ENCODE measurements at regions not wholly inside any gene's neighbourhood (a gene's known extent, or its start where the extent isn't known, plus 50 kb on each side); places are given as distances from the start of the nearest gene placed in this dataset.
A peak's percentile ranks its signal among the peaks of the same experiment; 100 is the strongest.

DNA sequence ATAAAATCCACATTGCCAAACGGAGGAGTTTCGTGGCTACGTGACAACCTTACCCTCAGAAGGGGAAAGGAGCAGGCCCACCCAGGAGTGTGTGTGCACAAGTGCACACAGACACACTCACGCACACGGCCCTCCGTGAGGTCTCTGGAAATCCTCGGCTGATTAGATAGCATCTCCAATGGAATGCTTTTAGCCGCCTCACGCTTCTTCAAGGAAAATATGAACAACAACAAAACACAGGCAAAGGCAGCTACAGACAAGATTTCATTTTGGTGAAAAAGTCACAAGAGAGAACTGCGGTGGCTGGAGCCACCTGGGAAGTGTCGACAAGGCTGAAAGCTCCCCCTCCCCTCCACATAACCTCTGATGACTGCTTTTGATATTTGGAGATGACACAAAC lies 391.8 kb upstream of the MKI67 start:
- no peak overlapping the region for H3K4me2 ChIP-seq (ENCODE audit: insufficient read depth, low read length, poor library complexity, severe bottlenecking)
- no peak overlapping the region for H3K14ac ChIP-seq (ENCODE audit: low read length)
- no peaks in the 10 kb centered on the region for H3K36me3 ChIP-seq (replicated peaks in 1 of 2; ENCODE audit: control insufficient read depth in 2 of 2, insufficient read depth in 2 of 2, low read length in 2 of 2)
- H4K8ac ChIP-seq (ENCODE audit: low read depth, low read length): no peak overlapping the region
- no peak for DNase-seq (ENCODE audit: low spot score)
- H2BK5ac ChIP-seq (ENCODE audit: low read length): no peak overlapping the region
- no CpG with 5 or more reads among the region's 11 CpGs for WGBS, 2 donors (ENCODE audit: extremely low coverage in 2 of 2, insufficient read length in 2 of 2, insufficient replicate concordance in 1 of 2)
- H3K23ac ChIP-seq (ENCODE audit: low read depth, low read length, poor library complexity): no peak overlapping the region
- no peak overlapping the region for H4K91ac ChIP-seq (ENCODE audit: low read depth, low read length, poor library complexity)
- H3K27ac ChIP-seq (replicated peaks; ENCODE audit: low read length): no peak overlapping the region
- H2BK12ac ChIP-seq (ENCODE audit: low read length): no peak overlapping the region
- peaks cover 0 to 2% of the 10 kb centered on the region in 2 donors for H3K4me1 ChIP-seq (ENCODE audit: control insufficient read depth in 2 of 2, insufficient read depth in 1 of 2, low read depth in 1 of 2, low read length in 2 of 2)
- H2BK15ac ChIP-seq (ENCODE audit: low read length): no peak overlapping the region
- no peaks in the 10 kb centered on the region for H3K27me3 ChIP-seq (ENCODE audit: control insufficient read depth in 3 of 3, insufficient read depth in 3 of 3, low read depth in 1 of 3, low read length in 3 of 3)
- H2AFZ ChIP-seq (ENCODE audit: low read length): no peak overlapping the region
- H3K18ac ChIP-seq (ENCODE audit: low read length): no peak overlapping the region
- H3K9me3 ChIP-seq (replicated peaks in 1 of 2; ENCODE audit: control insufficient read depth in 2 of 2, insufficient read depth in 1 of 2, low read depth in 1 of 2, low read length in 2 of 2): peaks cover 0 to 3% of the 10 kb centered on the region in 2 donors
- H2AK5ac ChIP-seq (ENCODE audit: low read depth, low read length): no peak overlapping the region
- H3K9ac ChIP-seq (ENCODE audit: low read depth, low read length, poor library complexity): no peak overlapping the region
- no peaks in the 10 kb centered on the region for H3K79me1 ChIP-seq (ENCODE audit: low read depth, low read length)
- H3K4ac ChIP-seq (ENCODE audit: low read length): no peak overlapping the region
- no peak overlapping the region for H3K4me3 ChIP-seq (ENCODE audit: low read length in 2 of 2)
- no peak overlapping the region for H2BK120ac ChIP-seq (ENCODE audit: low read depth, low read length)

DNA sequence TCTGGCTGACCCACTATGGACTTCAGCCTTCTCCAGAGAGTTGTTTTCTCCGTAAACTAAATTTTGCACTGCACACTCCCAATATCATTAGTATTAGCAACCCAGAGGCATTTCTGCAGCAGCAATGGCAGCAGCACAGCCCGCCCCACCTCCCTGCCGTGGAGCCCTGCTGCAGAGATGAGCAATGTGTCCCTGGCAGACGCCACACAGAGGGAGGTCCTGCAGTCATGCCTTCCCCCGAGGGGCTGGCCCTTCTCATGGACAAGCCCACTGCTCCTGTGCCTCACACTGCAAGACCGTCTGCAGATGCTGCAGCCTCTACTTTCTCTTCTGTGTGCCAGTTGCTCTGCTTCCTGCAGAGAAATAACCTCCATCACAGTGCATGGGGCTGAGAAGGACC lies 393.4 kb upstream of the MKI67 start:
- H3K27me3 ChIP-seq (ENCODE audit: control insufficient read depth in 3 of 3, insufficient read depth in 3 of 3, low read depth in 1 of 3, low read length in 3 of 3): no peaks in the 10 kb centered on the region
- no peak overlapping the region for H4K91ac ChIP-seq (ENCODE audit: low read depth, low read length, poor library complexity)
- H2BK120ac ChIP-seq (ENCODE audit: low read depth, low read length): no peak overlapping the region
- H3K27ac ChIP-seq (replicated peaks; ENCODE audit: low read length): no peak overlapping the region
- H3K18ac ChIP-seq (ENCODE audit: low read length): peak overlapping the region; percentile 36
- H3K4me2 ChIP-seq (ENCODE audit: insufficient read depth, low read length, poor library complexity, severe bottlenecking): no peak overlapping the region
- no peak overlapping the region for H3K4me3 ChIP-seq (ENCODE audit: low read length in 2 of 2)
- peaks cover 0 to 3% of the 10 kb centered on the region in 2 donors for H3K9me3 ChIP-seq (replicated peaks in 1 of 2; ENCODE audit: control insufficient read depth in 2 of 2, insufficient read depth in 1 of 2, low read depth in 1 of 2, low read length in 2 of 2)
- H3K36me3 ChIP-seq (replicated peaks in 1 of 2; ENCODE audit: control insufficient read depth in 2 of 2, insufficient read depth in 2 of 2, low read length in 2 of 2): no peaks in the 10 kb centered on the region
- no peak overlapping the region for H2BK5ac ChIP-seq (ENCODE audit: low read length)
- no peak overlapping the region for H3K4ac ChIP-seq (ENCODE audit: low read length)
- H2BK15ac ChIP-seq (ENCODE audit: low read length): no peak overlapping the region
- H3K14ac ChIP-seq (ENCODE audit: low read length): peak overlapping the region; percentile 65
- H3K23ac ChIP-seq (ENCODE audit: low read depth, low read length, poor library complexity): no peak overlapping the region
- H3K4me1 ChIP-seq (ENCODE audit: control insufficient read depth in 2 of 2, insufficient read depth in 1 of 2, low read depth in 1 of 2, low read length in 2 of 2): peaks cover 0 to 2% of the 10 kb centered on the region in 2 donors
- H3K9ac ChIP-seq (ENCODE audit: low read depth, low read length, poor library complexity): no peak overlapping the region
- H2AFZ ChIP-seq (ENCODE audit: low read length): no peak overlapping the region
- H3K79me1 ChIP-seq (ENCODE audit: low read depth, low read length): no peaks in the 10 kb centered on the region
- H2BK12ac ChIP-seq (ENCODE audit: low read length): no peak overlapping the region
- H4K8ac ChIP-seq (ENCODE audit: low read depth, low read length): no peak overlapping the region
- no CpG with 5 or more reads among the region's 6 CpGs for WGBS, 2 donors (ENCODE audit: extremely low coverage in 2 of 2, insufficient read length in 2 of 2, insufficient replicate concordance in 1 of 2)
- no peak for DNase-seq (ENCODE audit: low spot score)
- H2AK5ac ChIP-seq (ENCODE audit: low read depth, low read length): no peak overlapping the region

DNA sequence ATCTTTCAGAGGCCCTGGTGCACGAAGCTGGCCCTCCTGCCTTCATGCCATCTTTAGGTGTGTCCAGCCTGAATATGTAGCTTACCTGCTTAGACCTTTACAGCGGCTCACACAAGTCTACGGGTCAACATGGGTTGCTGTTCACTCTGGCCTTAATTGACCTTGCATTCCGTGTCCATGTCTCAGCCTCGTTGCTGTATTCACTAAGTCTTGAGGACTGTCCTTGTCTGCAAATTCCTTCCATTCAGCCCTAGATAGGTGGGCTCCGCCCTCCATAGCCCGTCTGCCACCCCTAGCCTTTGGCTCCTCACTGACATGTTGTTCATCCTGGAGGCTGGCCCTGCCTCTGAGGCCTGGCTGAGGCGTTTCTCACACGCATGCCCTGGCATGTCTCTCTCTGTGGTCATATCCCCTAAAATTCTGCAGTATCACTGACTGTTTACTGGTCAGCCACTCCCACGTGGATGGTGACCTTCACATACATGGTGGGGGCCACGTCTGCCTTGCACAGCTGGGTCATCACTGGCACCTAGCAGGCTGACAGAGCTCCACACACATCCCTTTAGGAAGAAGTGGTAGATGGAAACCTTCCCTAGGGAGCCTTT lies 394.1 kb upstream of the MKI67 start:
- Histone ChIP-seq H2AFZ (ENCODE audit: low read length) (no peak overlapping the region), H3K79me1 (ENCODE audit: low read depth, low read length) (no peaks in the 10 kb centered on the region), H2BK15ac (ENCODE audit: low read length) (no peak overlapping the region), H3K27me3 (ENCODE audit: control insufficient read depth in 3 of 3, insufficient read depth in 3 of 3, low read depth in 1 of 3, low read length in 3 of 3) (no peaks in the 10 kb centered on the region), H3K14ac (ENCODE audit: low read length) (no peak overlapping the region), H4K8ac (ENCODE audit: low read depth, low read length) (no peak overlapping the region), H3K4me1 (ENCODE audit: control insufficient read depth in 2 of 2, insufficient read depth in 1 of 2, low read depth in 1 of 2, low read length in 2 of 2) (peaks cover 0 to 2% of the 10 kb centered on the region in 2 donors), H3K4me3 (ENCODE audit: low read length in 2 of 2) (no peak overlapping the region), H2BK5ac (ENCODE audit: low read length) (no peak overlapping the region), H3K4me2 (ENCODE audit: insufficient read depth, low read length, poor library complexity, severe bottlenecking) (no peak overlapping the region), H3K9ac (ENCODE audit: low read depth, low read length, poor library complexity) (no peak overlapping the region), H2BK120ac (ENCODE audit: low read depth, low read length) (no peak overlapping the region), H3K23ac (ENCODE audit: low read depth, low read length, poor library complexity) (no peak overlapping the region), H3K4ac (ENCODE audit: low read length) (no peak overlapping the region), H3K27ac (replicated peaks; ENCODE audit: low read length) (no peak overlapping the region), H2AK5ac (ENCODE audit: low read depth, low read length) (no peak overlapping the region), H4K91ac (ENCODE audit: low read depth, low read length, poor library complexity) (no peak overlapping the region), H3K18ac (ENCODE audit: low read length) (no peak overlapping the region), H3K36me3 (replicated peaks in 1 of 2; ENCODE audit: control insufficient read depth in 2 of 2, insufficient read depth in 2 of 2, low read length in 2 of 2) (no peaks in the 10 kb centered on the region), H2BK12ac (ENCODE audit: low read length) (no peak overlapping the region), H3K9me3 (replicated peaks in 1 of 2; ENCODE audit: control insufficient read depth in 2 of 2, insufficient read depth in 1 of 2, low read depth in 1 of 2, low read length in 2 of 2) (peaks cover 0 to 3% of the 10 kb centered on the region in 2 donors)
- WGBS, 2 donors (ENCODE audit: extremely low coverage in 2 of 2, insufficient read length in 2 of 2, insufficient replicate concordance in 1 of 2): no CpG with 5 or more reads among the region's 11 CpGs
- no peak for DNase-seq (ENCODE audit: low spot score)

DNA sequence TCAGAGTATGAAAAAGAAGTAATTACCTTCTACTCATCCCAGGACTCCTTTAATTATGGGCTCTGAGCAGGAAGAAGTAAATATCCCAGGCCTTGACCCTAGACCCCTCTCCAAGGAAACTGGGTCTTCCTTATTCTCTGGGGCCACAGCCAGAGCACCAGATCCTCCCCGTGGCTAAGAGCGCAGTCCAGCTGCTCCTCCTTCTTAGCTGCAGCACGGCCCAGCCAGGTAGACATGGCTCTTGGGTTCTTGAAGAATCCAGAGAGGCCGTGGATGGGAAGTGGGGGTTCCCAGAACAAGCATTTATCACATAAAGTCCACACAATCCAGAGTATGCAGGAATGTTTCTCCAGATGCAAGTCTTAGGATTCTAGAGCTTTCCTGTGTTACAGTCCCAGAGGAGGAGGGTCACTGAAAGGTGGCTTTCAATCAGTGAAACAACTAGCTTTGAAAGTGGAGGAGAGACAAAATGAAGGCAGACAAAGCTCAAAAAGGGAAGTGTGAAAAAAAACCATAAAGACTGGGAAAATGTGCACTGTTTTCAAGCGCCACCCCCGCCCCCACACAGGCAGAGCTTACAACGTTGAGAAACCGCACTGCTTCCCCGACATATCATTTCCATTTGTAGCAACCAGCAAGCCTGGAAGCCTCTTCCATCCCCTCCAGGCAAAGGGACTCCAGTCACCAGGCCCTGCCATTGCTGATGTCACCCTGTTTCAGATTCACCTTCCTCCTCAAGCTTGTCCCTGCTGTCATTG lies 396.5 kb upstream of the MKI67 start:
- H2BK15ac ChIP-seq (ENCODE audit: low read length): no peak overlapping the region
- no peak overlapping the region for H4K91ac ChIP-seq (ENCODE audit: low read depth, low read length, poor library complexity)
- no peaks in the 10 kb centered on the region for H3K36me3 ChIP-seq (replicated peaks in 1 of 2; ENCODE audit: control insufficient read depth in 2 of 2, insufficient read depth in 2 of 2, low read length in 2 of 2)
- H3K79me1 ChIP-seq (ENCODE audit: low read depth, low read length): no peaks in the 10 kb centered on the region
- no peak overlapping the region for H2BK12ac ChIP-seq (ENCODE audit: low read length)
- H3K27me3 ChIP-seq (ENCODE audit: control insufficient read depth in 3 of 3, insufficient read depth in 3 of 3, low read depth in 1 of 3, low read length in 3 of 3): no peaks in the 10 kb centered on the region
- no peak overlapping the region for H3K23ac ChIP-seq (ENCODE audit: low read depth, low read length, poor library complexity)
- no peak overlapping the region for H2BK120ac ChIP-seq (ENCODE audit: low read depth, low read length)
- WGBS, 2 donors (ENCODE audit: extremely low coverage in 2 of 2, insufficient read length in 2 of 2, insufficient replicate concordance in 1 of 2): no CpG with 5 or more reads among the region's 9 CpGs
- H2AK5ac ChIP-seq (ENCODE audit: low read depth, low read length): no peak overlapping the region
- peaks cover 0 to 2% of the 10 kb centered on the region in 2 donors for H3K4me1 ChIP-seq (ENCODE audit: control insufficient read depth in 2 of 2, insufficient read depth in 1 of 2, low read depth in 1 of 2, low read length in 2 of 2)
- H3K14ac ChIP-seq (ENCODE audit: low read length): no peak overlapping the region
- H3K27ac ChIP-seq (replicated peaks; ENCODE audit: low read length): no peak overlapping the region
- H3K4me3 ChIP-seq (ENCODE audit: low read length in 2 of 2): no peak overlapping the region
- H3K18ac ChIP-seq (ENCODE audit: low read length): no peak overlapping the region
- H3K4me2 ChIP-seq (ENCODE audit: insufficient read depth, low read length, poor library complexity, severe bottlenecking): no peak overlapping the region
- H3K9me3 ChIP-seq (replicated peaks in 1 of 2; ENCODE audit: control insufficient read depth in 2 of 2, insufficient read depth in 1 of 2, low read depth in 1 of 2, low read length in 2 of 2): peaks cover 0 to 3% of the 10 kb centered on the region in 2 donors
- H3K4ac ChIP-seq (ENCODE audit: low read length): no peak overlapping the region
- H3K9ac ChIP-seq (ENCODE audit: low read depth, low read length, poor library complexity): no peak overlapping the region
- DNase-seq (ENCODE audit: low spot score): no peak
- no peak overlapping the region for H2AFZ ChIP-seq (ENCODE audit: low read length)
- H2BK5ac ChIP-seq (ENCODE audit: low read length): no peak overlapping the region
- H4K8ac ChIP-seq (ENCODE audit: low read depth, low read length): no peak overlapping the region

All from neuronal stem cell (in vitro differentiated cells).